ENCODE measurements at regions not wholly inside any gene's neighbourhood (a gene's known extent, or its start where the extent isn't known, plus 50 kb on each side); places are given as distances from the start of the nearest gene placed in this dataset.

DNA sequence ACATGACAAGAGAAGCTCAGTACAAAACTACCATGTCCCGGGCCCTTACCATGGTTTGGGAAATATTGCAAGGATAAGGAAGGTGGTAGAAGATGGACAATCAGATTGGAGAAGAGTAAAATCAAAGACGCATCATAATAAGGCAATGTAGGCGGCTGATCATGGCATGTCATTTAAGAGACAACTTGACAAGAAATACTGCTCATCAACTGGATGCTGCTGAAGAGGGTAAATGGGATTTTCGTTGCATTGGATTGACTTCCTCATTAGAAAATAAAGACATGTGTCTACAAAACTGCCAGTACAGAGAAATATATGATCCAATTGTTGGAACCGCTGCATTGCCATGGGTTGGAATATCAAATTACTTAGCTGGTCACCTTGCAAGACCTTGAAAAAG, 238.3 kb upstream of the NCKAP5 start:
- no peak overlapping the region for H2AFZ ChIP-seq (ENCODE audit: low read length)
- no peaks in the 10 kb centered on the region for H3K27me3 ChIP-seq (ENCODE audit: insufficient read depth, low read length, poor library complexity, severe bottlenecking)
- H3K4me3 ChIP-seq (ENCODE audit: low read length, poor library complexity, severe bottlenecking) = no peak overlapping the region
- H3K9me2 ChIP-seq (replicated peaks; ENCODE audit: low read depth, low read length) = no peaks in the 10 kb centered on the region
- no peaks in the 10 kb centered on the region for H3K79me2 ChIP-seq (ENCODE audit: insufficient read depth, low read length)
- no peaks in the 10 kb centered on the region for H4K20me1 ChIP-seq (ENCODE audit: insufficient read depth, low read length, poor library complexity, severe bottlenecking)
- H3F3A ChIP-seq (ENCODE audit: low read depth) = no peaks in the 10 kb centered on the region
- peaks cover 3% of the 10 kb centered on the region; the same call in 1 of the 2 replicates for H3K9me3 ChIP-seq (ENCODE audit: insufficient read depth, low read depth, low read length)
- H3K4me2 ChIP-seq (ENCODE audit: low read depth, low read length, poor library complexity, severe bottlenecking) = no peak overlapping the region
- TF ChIP-seq EZH2phosphoT487 (IDR thresholded peaks at IDR 0.05; ENCODE audit: borderline replicate concordance) = no peak
- TF ChIP-seq, protein P1, sequence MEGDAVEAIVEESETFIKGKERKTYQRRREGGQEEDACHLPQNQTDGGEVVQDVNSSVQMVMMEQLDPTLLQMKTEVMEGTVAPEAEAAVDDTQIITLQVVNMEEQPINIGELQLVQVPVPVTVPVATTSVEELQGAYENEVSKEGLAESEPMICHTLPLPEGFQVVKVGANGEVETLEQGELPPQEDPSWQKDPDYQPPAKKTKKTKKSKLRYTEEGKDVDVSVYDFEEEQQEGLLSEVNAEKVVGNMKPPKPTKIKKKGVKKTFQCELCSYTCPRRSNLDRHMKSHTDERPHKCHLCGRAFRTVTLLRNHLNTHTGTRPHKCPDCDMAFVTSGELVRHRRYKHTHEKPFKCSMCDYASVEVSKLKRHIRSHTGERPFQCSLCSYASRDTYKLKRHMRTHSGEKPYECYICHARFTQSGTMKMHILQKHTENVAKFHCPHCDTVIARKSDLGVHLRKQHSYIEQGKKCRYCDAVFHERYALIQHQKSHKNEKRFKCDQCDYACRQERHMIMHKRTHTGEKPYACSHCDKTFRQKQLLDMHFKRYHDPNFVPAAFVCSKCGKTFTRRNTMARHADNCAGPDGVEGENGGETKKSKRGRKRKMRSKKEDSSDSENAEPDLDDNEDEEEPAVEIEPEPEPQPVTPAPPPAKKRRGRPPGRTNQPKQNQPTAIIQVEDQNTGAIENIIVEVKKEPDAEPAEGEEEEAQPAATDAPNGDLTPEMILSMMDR (conservative IDR thresholded peaks at IDR 0.05; ENCODE audit: low read length) = no peak
- no peak overlapping the region for H3K9ac ChIP-seq (ENCODE audit: low read depth, low read length, poor library complexity, severe bottlenecking)
- no peaks in the 10 kb centered on the region for H3K36me3 ChIP-seq (ENCODE audit: insufficient read depth, low read length)
- no peaks in the 10 kb centered on the region for H3K4me1 ChIP-seq (ENCODE audit: insufficient read depth, low read length, poor library complexity, severe bottlenecking)

DNA sequence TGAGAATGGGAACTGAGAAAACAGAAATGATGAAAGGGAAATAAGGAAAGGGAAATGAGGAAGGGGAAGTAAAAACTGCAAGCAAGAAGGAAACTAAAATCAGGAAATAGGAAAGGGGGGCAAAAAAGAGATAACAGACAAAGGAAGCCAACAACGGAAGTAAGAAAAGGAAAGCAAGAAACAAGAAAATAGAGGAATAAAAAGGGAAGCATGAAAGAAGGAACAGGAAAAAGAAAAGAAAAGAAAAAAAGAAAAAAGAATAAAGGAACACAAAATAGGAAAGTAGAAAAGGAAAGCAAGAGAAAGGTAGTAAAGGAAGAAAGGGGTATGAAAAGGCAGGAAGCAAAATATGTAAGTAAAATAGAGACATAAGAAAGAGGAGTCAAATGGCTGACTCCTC, 241.2 kb upstream of the NCKAP5 start:
- peaks cover 3% of the 10 kb centered on the region; the same call in 1 of the 2 replicates for H3K9me3 ChIP-seq (ENCODE audit: insufficient read depth, low read depth, low read length)

DNA sequence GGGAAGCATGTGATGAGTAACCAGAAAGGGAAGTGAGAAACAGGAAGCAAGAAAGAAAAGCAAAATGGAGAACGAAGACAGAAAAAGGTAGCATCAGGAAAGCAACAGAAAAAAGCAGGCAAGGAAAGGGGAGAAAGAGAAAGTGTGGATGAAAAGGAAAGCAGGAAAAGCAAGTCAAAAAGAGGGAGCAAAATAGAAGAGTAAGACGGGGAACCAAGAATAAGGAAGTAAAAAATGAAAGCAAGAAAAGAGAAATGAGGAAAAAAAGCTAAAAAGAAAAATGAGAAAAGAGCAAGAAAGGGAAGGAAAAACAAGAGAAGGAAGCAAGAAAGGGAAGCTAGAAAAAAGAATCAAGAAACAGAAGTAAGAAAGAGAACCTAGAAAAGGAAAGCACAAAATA, 242.3 kb upstream of the NCKAP5 start:
- no peaks in the 10 kb centered on the region for H3K4me1 ChIP-seq (ENCODE audit: insufficient read depth, low read length, poor library complexity, severe bottlenecking)
- H3K9me3 ChIP-seq (ENCODE audit: insufficient read depth, low read depth, low read length) = peaks cover 3% of the 10 kb centered on the region; the same call in 1 of the 2 replicates
- H3K27me3 ChIP-seq (ENCODE audit: insufficient read depth, low read length, poor library complexity, severe bottlenecking) = no peaks in the 10 kb centered on the region
- TF ChIP-seq EZH2phosphoT487 (IDR thresholded peaks at IDR 0.05; ENCODE audit: borderline replicate concordance) = no peak
- TF ChIP-seq, protein P1 (conservative IDR thresholded peaks at IDR 0.05; ENCODE audit: low read length) = no peak
- H2AFZ ChIP-seq (ENCODE audit: low read length) = no peak overlapping the region
- H3F3A ChIP-seq (ENCODE audit: low read depth) = no peaks in the 10 kb centered on the region
- no peaks in the 10 kb centered on the region for H3K79me2 ChIP-seq (ENCODE audit: insufficient read depth, low read length)
- no peaks in the 10 kb centered on the region for H4K20me1 ChIP-seq (ENCODE audit: insufficient read depth, low read length, poor library complexity, severe bottlenecking)
- no peaks in the 10 kb centered on the region for H3K9me2 ChIP-seq (replicated peaks; ENCODE audit: low read depth, low read length)
- no peaks in the 10 kb centered on the region for H3K36me3 ChIP-seq (ENCODE audit: insufficient read depth, low read length)
- H3K4me2 ChIP-seq (ENCODE audit: low read depth, low read length, poor library complexity, severe bottlenecking) = no peak overlapping the region
- H3K4me3 ChIP-seq (ENCODE audit: low read length, poor library complexity, severe bottlenecking) = no peak overlapping the region
- H3K9ac ChIP-seq (ENCODE audit: low read depth, low read length, poor library complexity, severe bottlenecking) = no peak overlapping the region

More for the DNA sequence above, 241.2 kb upstream of the NCKAP5 start:
- no peak overlapping the region for H2AFZ ChIP-seq (ENCODE audit: low read length)
- no peaks in the 10 kb centered on the region for H3K79me2 ChIP-seq (ENCODE audit: insufficient read depth, low read length)
- no peak overlapping the region for H3K9ac ChIP-seq (ENCODE audit: low read depth, low read length, poor library complexity, severe bottlenecking)
- no peak overlapping the region for H3K4me2 ChIP-seq (ENCODE audit: low read depth, low read length, poor library complexity, severe bottlenecking)
- no peaks in the 10 kb centered on the region for H3F3A ChIP-seq (ENCODE audit: low read depth)
- no peaks in the 10 kb centered on the region for H3K36me3 ChIP-seq (ENCODE audit: insufficient read depth, low read length)
- no peak overlapping the region for H3K4me3 ChIP-seq (ENCODE audit: low read length, poor library complexity, severe bottlenecking)
- H3K4me1 ChIP-seq (ENCODE audit: insufficient read depth, low read length, poor library complexity, severe bottlenecking) = no peaks in the 10 kb centered on the region
- no peaks in the 10 kb centered on the region for H3K27me3 ChIP-seq (ENCODE audit: insufficient read depth, low read length, poor library complexity, severe bottlenecking)
- H3K9me2 ChIP-seq (replicated peaks; ENCODE audit: low read depth, low read length) = no peaks in the 10 kb centered on the region
- TF ChIP-seq, protein P1 (conservative IDR thresholded peaks at IDR 0.05; ENCODE audit: low read length) = no peak
- no peak for TF ChIP-seq EZH2phosphoT487 (IDR thresholded peaks at IDR 0.05; ENCODE audit: borderline replicate concordance)
- H4K20me1 ChIP-seq (ENCODE audit: insufficient read depth, low read length, poor library complexity, severe bottlenecking) = no peaks in the 10 kb centered on the region

Data from Loucy (cell line).